ENCODE measurements at regions not wholly inside any gene's neighbourhood (a gene's known extent, or its start where the extent isn't known, plus 50 kb on each side); places are given as distances from the start of the nearest gene placed in this dataset.

- no peak overlapping the region for H3K4me3 ChIP-seq (ENCODE audit: low read depth, low read length)
- no peaks in the 10 kb centered on the region for H3K36me3 ChIP-seq (ENCODE audit: control insufficient read depth, insufficient read depth, low read length)
- no peaks in the 10 kb centered on the region; the same call in 1 of the 2 replicates for H3K27me3 ChIP-seq (ENCODE audit: control insufficient read depth, insufficient read depth, low read length)
- H3K9me3 ChIP-seq (ENCODE audit: control insufficient read depth, insufficient read depth, low read depth, low read length) = peaks cover 2% of the 10 kb centered on the region
- H3K9ac ChIP-seq (ENCODE audit: low read length) = no peak overlapping the region
- no peak overlapping the region for H3K27ac ChIP-seq (ENCODE audit: low read depth, low read length)
- H3K4me1 ChIP-seq (ENCODE audit: control insufficient read depth, insufficient read depth, low read length) = peaks cover 24% of the 10 kb centered on the region
These were observed 271.3 kb downstream of the NPHP4 start for GRCh38 chr1:5720936-5721335.

GRCh38 chr1:5720484-5720883 lies 271.7 kb downstream of the NPHP4 start:
- Histone ChIP-seq H3K4me3 (ENCODE audit: low read depth, low read length) (no peak overlapping the region), H3K36me3 (ENCODE audit: control insufficient read depth, insufficient read depth, low read length) (no peaks in the 10 kb centered on the region), H3K9me3 (ENCODE audit: control insufficient read depth, insufficient read depth, low read depth, low read length) (peaks cover 6% of the 10 kb centered on the region), H3K27me3 (ENCODE audit: control insufficient read depth, insufficient read depth, low read length) (no peaks in the 10 kb centered on the region; the same call in 1 of the 2 replicates), H3K4me1 (ENCODE audit: control insufficient read depth, insufficient read depth, low read length) (peaks cover 24% of the 10 kb centered on the region), H3K27ac (ENCODE audit: low read depth, low read length) (no peak overlapping the region), H3K9ac (ENCODE audit: low read length) (no peak overlapping the region)

GRCh38 chr1:5720045-5720444 lies 272.2 kb downstream of the NPHP4 start:
- Histone ChIP-seq H3K9me3 (ENCODE audit: control insufficient read depth, insufficient read depth, low read depth, low read length) (peaks cover 11% of the 10 kb centered on the region), H3K27me3 (ENCODE audit: control insufficient read depth, insufficient read depth, low read length) (no peaks in the 10 kb centered on the region; the same call in 1 of the 2 replicates), H3K36me3 (ENCODE audit: control insufficient read depth, insufficient read depth, low read length) (no peaks in the 10 kb centered on the region), H3K27ac (ENCODE audit: low read depth, low read length) (no peak overlapping the region), H3K4me3 (ENCODE audit: low read depth, low read length) (no peak overlapping the region), H3K4me1 (ENCODE audit: control insufficient read depth, insufficient read depth, low read length) (peaks cover 24% of the 10 kb centered on the region), H3K9ac (ENCODE audit: low read length) (no peak overlapping the region)

- peak overlapping the region; percentile 21; the same call in 1 of the 2 replicates for H3K4me3 ChIP-seq (ENCODE audit: low read depth, low read length)
- no peaks in the 10 kb centered on the region for H3K36me3 ChIP-seq (ENCODE audit: control insufficient read depth, insufficient read depth, low read length)
- H3K9ac ChIP-seq (ENCODE audit: low read length) = no peak overlapping the region
- no peaks in the 10 kb centered on the region; the same call in 1 of the 2 replicates for H3K27me3 ChIP-seq (ENCODE audit: control insufficient read depth, insufficient read depth, low read length)
- H3K9me3 ChIP-seq (ENCODE audit: control insufficient read depth, insufficient read depth, low read depth, low read length) = peaks cover 12% of the 10 kb centered on the region
- peaks cover 24% of the 10 kb centered on the region for H3K4me1 ChIP-seq (ENCODE audit: control insufficient read depth, insufficient read depth, low read length)
- no peak overlapping the region for H3K27ac ChIP-seq (ENCODE audit: low read depth, low read length)
These were observed 273.2 kb downstream of the NPHP4 start for GRCh38 chr1:5718831-5719632.

- H3K4me3 ChIP-seq (ENCODE audit: low read depth, low read length) = no peak overlapping the region; the same call in 1 of the 2 replicates
- H3K27me3 ChIP-seq (ENCODE audit: control insufficient read depth, insufficient read depth, low read length) = no peaks in the 10 kb centered on the region; the same call in 1 of the 2 replicates
- peak overlapping the region; percentile 56; the same call in 1 of the 2 replicates for H3K27ac ChIP-seq (ENCODE audit: low read depth, low read length)
These were observed 275.1 kb downstream of the NPHP4 start for GRCh38 chr1:5717031-5717682.

GRCh38 chr1:5716126-5716525 lies 276.1 kb downstream of the NPHP4 start:
- no peak overlapping the region for H3K4me3 ChIP-seq (ENCODE audit: low read depth, low read length)
- H3K9ac ChIP-seq (ENCODE audit: low read length) = no peak overlapping the region
- H3K27ac ChIP-seq (ENCODE audit: low read depth, low read length) = no peak overlapping the region
- no peaks in the 10 kb centered on the region for H3K36me3 ChIP-seq (ENCODE audit: control insufficient read depth, insufficient read depth, low read length)
- peaks cover 24% of the 10 kb centered on the region for H3K4me1 ChIP-seq (ENCODE audit: control insufficient read depth, insufficient read depth, low read length)
- peaks cover 17% of the 10 kb centered on the region for H3K9me3 ChIP-seq (ENCODE audit: control insufficient read depth, insufficient read depth, low read depth, low read length)
- H3K27me3 ChIP-seq (ENCODE audit: control insufficient read depth, insufficient read depth, low read length) = no peaks in the 10 kb centered on the region; the same call in 1 of the 2 replicates

More at GRCh38 chr1:5717031-5717682, 275.1 kb downstream of the NPHP4 start:
- peak overlapping the region; percentile 37 for H3K9ac ChIP-seq (ENCODE audit: low read length)
- H3K9me3 ChIP-seq (ENCODE audit: control insufficient read depth, insufficient read depth, low read depth, low read length) = peaks cover 17% of the 10 kb centered on the region
- peaks cover 24% of the 10 kb centered on the region for H3K4me1 ChIP-seq (ENCODE audit: control insufficient read depth, insufficient read depth, low read length)
- no peaks in the 10 kb centered on the region for H3K36me3 ChIP-seq (ENCODE audit: control insufficient read depth, insufficient read depth, low read length)

GRCh38 chr1:5713101-5714010 lies 278.9 kb downstream of the NPHP4 start:
- no peak overlapping the region for H3K9ac ChIP-seq (ENCODE audit: low read length)
- peaks cover 17% of the 10 kb centered on the region for H3K9me3 ChIP-seq (ENCODE audit: control insufficient read depth, insufficient read depth, low read depth, low read length)
- H3K4me1 ChIP-seq (ENCODE audit: control insufficient read depth, insufficient read depth, low read length) = peaks cover 14% of the 10 kb centered on the region
- no peaks in the 10 kb centered on the region for H3K36me3 ChIP-seq (ENCODE audit: control insufficient read depth, insufficient read depth, low read length)
- no peaks in the 10 kb centered on the region; the same call in 1 of the 2 replicates for H3K27me3 ChIP-seq (ENCODE audit: control insufficient read depth, insufficient read depth, low read length)
- H3K27ac ChIP-seq (ENCODE audit: low read depth, low read length) = no peak overlapping the region
- no peak overlapping the region for H3K4me3 ChIP-seq (ENCODE audit: low read depth, low read length)

GRCh38 chr1:5711956-5712645 lies 280.1 kb downstream of the NPHP4 start:
- no peak overlapping the region for H3K9ac ChIP-seq (ENCODE audit: low read length)
- no peaks in the 10 kb centered on the region; the same call in 1 of the 2 replicates for H3K27me3 ChIP-seq (ENCODE audit: control insufficient read depth, insufficient read depth, low read length)
- no peak overlapping the region for H3K4me3 ChIP-seq (ENCODE audit: low read depth, low read length)
- peaks cover 3% of the 10 kb centered on the region for H3K4me1 ChIP-seq (ENCODE audit: control insufficient read depth, insufficient read depth, low read length)
- peaks cover 17% of the 10 kb centered on the region for H3K9me3 ChIP-seq (ENCODE audit: control insufficient read depth, insufficient read depth, low read depth, low read length)
- H3K27ac ChIP-seq (ENCODE audit: low read depth, low read length) = no peak overlapping the region
- H3K36me3 ChIP-seq (ENCODE audit: control insufficient read depth, insufficient read depth, low read length) = no peaks in the 10 kb centered on the region

- Histone ChIP-seq H3K27ac (ENCODE audit: low read depth, low read length) (no peak overlapping the region), H3K36me3 (ENCODE audit: control insufficient read depth, insufficient read depth, low read length) (no peaks in the 10 kb centered on the region), H3K4me3 (ENCODE audit: low read depth, low read length) (no peak overlapping the region), H3K9ac (ENCODE audit: low read length) (no peak overlapping the region), H3K4me1 (ENCODE audit: control insufficient read depth, insufficient read depth, low read length) (no peaks in the 10 kb centered on the region), H3K9me3 (ENCODE audit: control insufficient read depth, insufficient read depth, low read depth, low read length) (peaks cover 17% of the 10 kb centered on the region), H3K27me3 (ENCODE audit: control insufficient read depth, insufficient read depth, low read length) (no peaks in the 10 kb centered on the region)
These were observed 281.1 kb downstream of the NPHP4 start for GRCh38 chr1:5711079-5711478.

GRCh38 chr1:5709976-5710375 lies 282.2 kb downstream of the NPHP4 start:
- Histone ChIP-seq H3K4me1 (ENCODE audit: control insufficient read depth, insufficient read depth, low read length) (no peaks in the 10 kb centered on the region), H3K4me3 (ENCODE audit: low read depth, low read length) (no peak overlapping the region), H3K27ac (ENCODE audit: low read depth, low read length) (no peak overlapping the region), H3K9ac (ENCODE audit: low read length) (no peak overlapping the region), H3K36me3 (ENCODE audit: control insufficient read depth, insufficient read depth, low read length) (no peaks in the 10 kb centered on the region), H3K9me3 (ENCODE audit: control insufficient read depth, insufficient read depth, low read depth, low read length) (peaks cover 6% of the 10 kb centered on the region; the same call in 1 of the 2 replicates), H3K27me3 (ENCODE audit: control insufficient read depth, insufficient read depth, low read length) (no peaks in the 10 kb centered on the region)

Data from HUES6 (cell line).